B cell (primary cell): ENCODE measurements at regions not wholly inside any gene's neighbourhood (a gene's known extent, or its start where the extent isn't known, plus 50 kb on each side); places are given as distances from the start of the nearest gene placed in this dataset.

Source experiments
- ATAC-seq: fragments of 200-7000 bp; cut with Tn5 transposase; one replicate; pipeline ENCODE4 v1.10.0; 2021; ENCODE audit warnings: low read depth, mild to moderate bottlenecking, moderate number of reproducible peaks, moderate library complexity
- CTCF ChIA-PET: fragments of 350-600 bp; sonication (Branson Sonifier 250); formaldehyde crosslinking; loops from one replicate; lab custom pipeline; 2021; ENCODE audit warnings: antibody characterized with exemption, inconsistent platforms; lab: Charles Lee
- POLR2A ChIA-PET: fragments of 350-600 bp; sonication (Branson Sonifier 250); formaldehyde crosslinking; loops from one replicate; lab custom pipeline; 2021; ENCODE audit warnings: antibody characterized with exemption; lab: Charles Lee
- DNase-seq: peaks from one replicate; pipeline ENCODE4 v3.0.0; 2013
- H2AFZ ChIP-seq: 2 replicates; pipeline ENCODE4 v1.6.1; 2012; ENCODE audit warnings: mild to moderate bottlenecking, low read depth, low read length; ENCODE audit not compliant: insufficient read depth, poor library complexity, severe bottlenecking
- H3K27ac ChIP-seq, 2 donors: 1 replicate in 1 of 2; 2 replicates in 1 of 2; pipeline ENCODE4 v1.5.1; 2012 to 2013; ENCODE audit warnings: low read length in 2 of 2, mild to moderate bottlenecking in 2 of 2, moderate library complexity in 1 of 2
- H3K27me3 ChIP-seq, 4 experiments: fragments of 200-600 bp in 1 of 4; sonication (generic) in 1 of 4; replicated peaks in 1 of 4; 1 replicate in 2 of 4; 2 replicates in 2 of 4; pipeline versions ENCODE4 v1.6.1 to v1.7.0; 2013 to 2016; ENCODE audit warnings: low read length in 3 of 4, mild to moderate bottlenecking in 2 of 4, mixed read lengths in 1 of 4, moderate library complexity in 1 of 4; ENCODE audit not compliant: insufficient read depth in 4 of 4, control insufficient read depth in 3 of 4; ENCODE audit errors: control extremely low read depth in 1 of 4
- H3K36me3 ChIP-seq, 2 experiments: replicated peaks in 1 of 2; 1 replicate in 1 of 2; 2 replicates in 1 of 2; pipeline versions ENCODE4 v1.6.1 to v1.7.1; 2013; ENCODE audit warnings: low read length in 1 of 2; ENCODE audit not compliant: insufficient read depth in 2 of 2, control insufficient read depth in 1 of 2; ENCODE audit errors: control extremely low read depth in 1 of 2, extremely low read depth in 1 of 2
- H3K4me1 ChIP-seq, 2 donors: fragments of 200-600 bp in 1 of 2; sonication (generic) in 1 of 2; 1 replicate in 1 of 2; 2 replicates in 1 of 2; pipeline versions ENCODE4 v1.5.1 to v1.6.1; 2013 to 2017; ENCODE audit warnings: low read length in 2 of 2; ENCODE audit not compliant: control insufficient read depth in 2 of 2, insufficient read depth in 2 of 2
- H3K4me2 ChIP-seq: replicated peaks from 2 replicates; pipeline ENCODE3; 2012; ENCODE audit warnings: mild to moderate bottlenecking, low read depth, low read length; ENCODE audit not compliant: poor library complexity, severe bottlenecking
- H3K4me3 ChIP-seq, 5 experiments: fragments of 200-600 bp in 1 of 5; sonication (generic) in 1 of 5; 1 replicate in 3 of 5; 2 replicates in 2 of 5; pipeline versions ENCODE4 v1.5.1 to v1.7.0; 2011 to 2016; ENCODE audit warnings: low read length in 4 of 5, mild to moderate bottlenecking in 4 of 5, low read depth in 2 of 5, control low read depth in 1 of 5, moderate library complexity in 1 of 5; ENCODE audit not compliant: insufficient read depth in 1 of 5; ENCODE audit errors: control extremely low read depth in 1 of 5, extremely low read depth in 1 of 5
- H3K79me2 ChIP-seq: fragments of 200-600 bp; sonication (generic); one replicate; pipeline ENCODE4 v1.6.0; 2016; ENCODE audit warnings: low read length; ENCODE audit not compliant: control insufficient read depth, insufficient read depth
- H3K9ac ChIP-seq: fragments of 200-600 bp; sonication (generic); 2 replicates; pipeline ENCODE4 v1.6.1; 2017; ENCODE audit warnings: mild to moderate bottlenecking, low read length, moderate library complexity
- H3K9me3 ChIP-seq, 3 donors: one replicate each; pipeline versions ENCODE4 v1.6.1 to v1.7.1; 2013; ENCODE audit warnings: low read length in 2 of 3; ENCODE audit not compliant: control insufficient read depth in 2 of 3, insufficient read depth in 1 of 3; ENCODE audit errors: control extremely low read depth in 1 of 3
- H4K20me1 ChIP-seq: 2 replicates; pipeline ENCODE4 v1.6.0; 2012; ENCODE audit warnings: mild to moderate bottlenecking, low read length; ENCODE audit not compliant: insufficient read depth, control insufficient read depth, poor library complexity, severe bottlenecking
- H3K27ac Mint-ChIP-seq: one replicate; pipeline ENCODE4 v1.8.0; 2021; ENCODE audit warnings: mixed read lengths
- H3K27me3 Mint-ChIP-seq: one replicate; pipeline ENCODE4 v1.8.0; 2021; ENCODE audit warnings: mixed read lengths
- H3K4me1 Mint-ChIP-seq: one replicate; pipeline ENCODE4 v1.8.0; 2021; ENCODE audit warnings: mixed read lengths
- H3K4me3 Mint-ChIP-seq: one replicate; pipeline ENCODE4 v1.8.0; 2021; ENCODE audit warnings: mixed read lengths
- H3K9me3 Mint-ChIP-seq: one replicate; pipeline ENCODE4 v1.8.0; 2022; ENCODE audit warnings: mixed read lengths; ENCODE audit not compliant: insufficient read depth
- CTCF ChIP-seq: fragments of 200-600 bp; IDR thresholded peaks from one replicate; pipeline ENCODE4 v1.8.0; 2022; ENCODE audit warnings: antibody characterized with exemption, mild to moderate bottlenecking
- EZH2 ChIP-seq: IDR thresholded peaks from 2 replicates; pipeline ENCODE4 v1.6.1; 2012; ENCODE audit warnings: borderline replicate concordance, low read depth, mild to moderate bottlenecking, moderate library complexity, low read length; ENCODE audit not compliant: insufficient read depth, poor library complexity, severe bottlenecking
- WGBS: methylation state at CpG from one replicate; pipeline ENCODE4 v1.1.5; 2013; ENCODE audit warnings: missing lambda C conversion rate; ENCODE audit not compliant: insufficient coverage; 5-methylcytosine and 5-hydroxymethylcytosine counted together
- intact Hi-C: fragments of 100-400 bp; cut with micrococcal nuclease; formaldehyde crosslinking; loops from one replicate; pipeline ENCODE4 v1.10.0; 2022

GRCh38 chr21:35238119-35238518 lies 189.0 kb upstream of the RUNX1 start:
- H3K27ac Mint-ChIP-seq: no peak overlapping the region
- H3K27me3 Mint-ChIP-seq: peaks cover 36% of the 10 kb centered on the region
- TF ChIP-seq CTCF (no peak), EZH2 (no peak)
- H3K4me3 ChIP-seq: no peak overlapping the region
- no peaks in the 10 kb centered on the region for H4K20me1 ChIP-seq
- peaks cover 12 to 14% of the 10 kb centered on the region in 2 donors for H3K4me1 ChIP-seq
- peaks cover 21% of the 10 kb centered on the region for H3K4me1 Mint-ChIP-seq
- ATAC-seq (no peak), DNase-seq (no peak)
- no peaks in the 10 kb centered on the region for H3K79me2 ChIP-seq
- intact Hi-C loops: no loop called here
- H3K9me3 ChIP-seq: peaks cover 0 to 31% (median 18%) of the 10 kb centered on the region in 3 donors
- WGBS: 88% methylated on average over 2 of the region's 2 CpGs
- peaks cover 0 to 23% (median 8%) of the 10 kb centered on the region in 4 experiments for H3K27me3 ChIP-seq
- POLR2A ChIA-PET: no interaction called here
- H3K27ac ChIP-seq: no peak overlapping the region
- H3K36me3 ChIP-seq: no peaks in the 10 kb centered on the region
- CTCF ChIA-PET: no interaction called here
- no peak overlapping the region for H3K4me3 Mint-ChIP-seq
- no peak overlapping the region for H3K9ac ChIP-seq
- H3K4me2 ChIP-seq: no peak overlapping the region
- peaks cover 11% of the 10 kb centered on the region for H3K9me3 Mint-ChIP-seq
- H2AFZ ChIP-seq: no peak overlapping the region

GRCh38 chr21:35237287-35237686 lies 188.2 kb upstream of the RUNX1 start:
- no peak overlapping the region for H3K4me2 ChIP-seq
- intact Hi-C loops: no loop called here
- ATAC-seq (no peak), DNase-seq (no peak)
- peaks cover 0 to 23% (median 9%) of the 10 kb centered on the region in 4 experiments for H3K27me3 ChIP-seq
- H3K9me3 ChIP-seq: peaks cover 0 to 31% (median 18%) of the 10 kb centered on the region in 3 donors
- no peaks in the 10 kb centered on the region for H3K79me2 ChIP-seq
- 17% methylated on average over 1 of the region's 2 CpGs for WGBS
- no peaks in the 10 kb centered on the region for H3K36me3 ChIP-seq
- ChIA-PET POLR2A (no interaction called here), CTCF (no interaction called here)
- H4K20me1 ChIP-seq: no peaks in the 10 kb centered on the region
- H3K9me3 Mint-ChIP-seq: peaks cover 11% of the 10 kb centered on the region
- H3K9ac ChIP-seq: no peak overlapping the region
- peaks cover 12 to 14% of the 10 kb centered on the region in 2 donors for H3K4me1 ChIP-seq
- H2AFZ ChIP-seq: no peak overlapping the region
- H3K4me1 Mint-ChIP-seq: peaks cover 21% of the 10 kb centered on the region
- TF ChIP-seq CTCF (no peak), EZH2 (no peak)
- no peak overlapping the region for H3K27ac ChIP-seq
- no peak overlapping the region for H3K27ac Mint-ChIP-seq
- H3K4me3 ChIP-seq: no peak overlapping the region
- H3K4me3 Mint-ChIP-seq: no peak overlapping the region
- H3K27me3 Mint-ChIP-seq: peaks cover 37% of the 10 kb centered on the region
